Esophagus squamous epithelium (tissue), 5 donors: ENCODE measurements at regions not wholly inside any gene's neighbourhood (a gene's known extent, or its start where the extent isn't known, plus 50 kb on each side); places are given as distances from the start of the nearest gene placed in this dataset.

Source experiments
- DNase-seq: peaks from one replicate; lab custom pipeline; 2025; lab: John Stamatoyannopoulos, UW
- H3K27ac ChIP-seq, 4 donors: fragments of 200-600 bp; sonication (generic); one replicate each; pipeline ENCODE4 v1.5.1; 2016 to 2019; ENCODE audit warnings: mild to moderate bottlenecking in 1 of 4
- H3K27me3 ChIP-seq, 4 donors: fragments of 200-600 bp; sonication (generic); 1 replicate in 3 of 4; 2 replicates in 1 of 4; pipeline versions ENCODE4 v1.5.1 to v1.6.0; 2017 to 2021; ENCODE audit warnings: antibody characterized with exemption in 1 of 4
- H3K36me3 ChIP-seq, 3 donors: fragments of 200-600 bp; sonication (generic); one replicate each; pipeline ENCODE4 v1.5.1; 2016 to 2019
- H3K4me1 ChIP-seq, 3 donors: fragments of 200-600 bp; sonication (generic); one replicate each; pipeline ENCODE4 v1.5.1; 2017 to 2019
- H3K4me3 ChIP-seq, 4 donors: fragments of 200-600 bp; sonication (generic); 1 replicate in 3 of 4; 2 replicates in 1 of 4; pipeline ENCODE4 v1.5.1; 2016 to 2019; ENCODE audit warnings: mild to moderate bottlenecking in 2 of 4, moderate library complexity in 1 of 4
- H3K9me3 ChIP-seq, 3 donors: fragments of 200-600 bp; sonication (generic); one replicate each; pipeline ENCODE4 v1.5.1; 2016 to 2019
- CTCF ChIP-seq, 6 experiments: fragments of 450-650 bp in 4 of 6; fragments of 200-600 bp in 2 of 6; sonication (generic) in 2 of 6; IDR thresholded peaks; one replicate each; pipeline ENCODE4 v1.5.1; 2016 to 2019; ENCODE audit warnings: antibody characterized with exemption in 6 of 6, mild to moderate bottlenecking in 4 of 6, moderate library complexity in 4 of 6
- POLR2A ChIP-seq, 4 donors: fragments of 450-650 bp; IDR thresholded peaks; one replicate each; pipeline ENCODE4 v1.6.1; 2017; ENCODE audit warnings: antibody characterized with exemption in 4 of 4, mild to moderate bottlenecking in 4 of 4, moderate library complexity in 3 of 4
- WGBS, 2 donors: methylation state at CpG; one replicate each; pipeline ENCODE4 v1.1.5; 2018; 5-methylcytosine and 5-hydroxymethylcytosine counted together
- intact Hi-C: fragments of 100-400 bp; cut with DNase I; formaldehyde crosslinking; loops from one replicate; pipeline ENCODE4 v1.15.0; 2022
- donor health status: DM: yes; HTN: yes; CAD: no.

GRCh38 chr17:77581480-77581879 lies 377.0 kb upstream of the TNRC6C start:
- Histone ChIP-seq H3K27me3 (peaks cover 0 to 47% (median 0%) of the 10 kb centered on the region in 4 donors), H3K27ac (no peak overlapping the region), H3K9me3 (peaks cover 0 to 4% (median 0%) of the 10 kb centered on the region in 3 donors), H3K36me3 (no peaks in the 10 kb centered on the region), H3K4me1 (no peaks in the 10 kb centered on the region), H3K4me3 (no peak overlapping the region)
- WGBS, 2 donors: 29 to 42% methylated on average over 2 of the region's 2 CpGs
- no peak for TF ChIP-seq POLR2A (IDR thresholded peaks at IDR 0.05)
- TF ChIP-seq CTCF (IDR thresholded peaks at IDR 0.05): no peak
- no peak for DNase-seq
- intact Hi-C loops: no loop called here

GRCh38 chr17:77585142-77585860 lies 373.2 kb upstream of the TNRC6C start:
- Histone ChIP-seq H3K36me3 (no peaks in the 10 kb centered on the region), H3K27ac (no peak overlapping the region), H3K9me3 (peaks cover 0 to 4% (median 0%) of the 10 kb centered on the region in 3 donors), H3K4me1 (no peaks in the 10 kb centered on the region), H3K4me3 (no peak overlapping the region), H3K27me3 (peaks cover 0 to 29% (median 0%) of the 10 kb centered on the region in 4 donors)
- intact Hi-C loops: no loop called here
- 74 to 81% methylated on average over 9 of the region's 9 CpGs for WGBS, 2 donors
- no peak for DNase-seq
- TF ChIP-seq CTCF (IDR thresholded peaks at IDR 0.05) (no peak), POLR2A (IDR thresholded peaks at IDR 0.05) (no peak)

GRCh38 chr17:77590951-77591735 lies 367.4 kb upstream of the TNRC6C start:
- no peaks in the 10 kb centered on the region for H3K9me3 ChIP-seq
- no peak overlapping the region for H3K27ac ChIP-seq
- H3K36me3 ChIP-seq: no peaks in the 10 kb centered on the region
- H3K4me3 ChIP-seq: no peak overlapping the region
- TF ChIP-seq CTCF (IDR thresholded peaks at IDR 0.05) (no peak), POLR2A (IDR thresholded peaks at IDR 0.05) (no peak)
- H3K27me3 ChIP-seq: peaks cover 0 to 50% (median 0%) of the 10 kb centered on the region in 4 donors
- intact Hi-C loops: no loop called here
- WGBS, 2 donors: 49 to 70% methylated on average over 7 to 12 of the region's 16 CpGs
- peaks cover 0 to 9% (median 0%) of the 10 kb centered on the region in 3 donors for H3K4me1 ChIP-seq
- no peak for DNase-seq

GRCh38 chr17:77592106-77592865 lies 366.2 kb upstream of the TNRC6C start:
- no peaks in the 10 kb centered on the region for H3K36me3 ChIP-seq
- peaks cover 0 to 9% (median 0%) of the 10 kb centered on the region in 3 donors for H3K4me1 ChIP-seq
- H3K4me3 ChIP-seq: no peak overlapping the region
- H3K27ac ChIP-seq: no peak overlapping the region
- H3K9me3 ChIP-seq: no peaks in the 10 kb centered on the region
- DNase-seq: no peak
- 64 to 74% methylated on average over 13 of the region's 13 CpGs for WGBS, 2 donors
- intact Hi-C loops: no loop called here
- no peak for TF ChIP-seq POLR2A (IDR thresholded peaks at IDR 0.05)
- no peak for TF ChIP-seq CTCF (IDR thresholded peaks at IDR 0.05)
- H3K27me3 ChIP-seq: peaks cover 0 to 55% (median 0%) of the 10 kb centered on the region in 4 donors
